Naive B cell (primary cell): ENCODE measurements at regions not wholly inside any gene's neighbourhood (a gene's known extent, or its start where the extent isn't known, plus 50 kb on each side); places are given as distances from the start of the nearest gene placed in this dataset.

Source experiments
- ATAC-seq, 2 donors: fragments of 150-1000 bp; cut with Tn5 transposase; 2 replicates each; pipeline ENCODE4 v1.10.0; 2021; ENCODE audit warnings: low read depth in 2 of 2, mild to moderate bottlenecking in 2 of 2, moderate library complexity in 2 of 2
- DNase-seq: peaks from one replicate; pipeline ENCODE4 v3.0.0; 2022
- H3K27ac Mint-ChIP-seq, 6 donors: one replicate each; pipeline ENCODE4 v1.8.0; 2020 to 2022; ENCODE audit warnings: mild to moderate bottlenecking in 6 of 6, mixed read lengths in 6 of 6, moderate library complexity in 5 of 6, inconsistent platforms in 2 of 6
- H3K27me3 Mint-ChIP-seq, 3 donors: one replicate each; pipeline ENCODE4 v1.8.0; 2021 to 2022; ENCODE audit warnings: mixed read lengths in 3 of 3, mild to moderate bottlenecking in 1 of 3
- H3K36me3 Mint-ChIP-seq, 2 donors: one replicate each; pipeline ENCODE4 v1.8.0; 2020 to 2022; ENCODE audit warnings: mixed read lengths in 2 of 2, inconsistent platforms in 1 of 2, mild to moderate bottlenecking in 1 of 2
- H3K4me1 Mint-ChIP-seq, 3 donors: one replicate each; pipeline ENCODE4 v1.8.0; 2020 to 2022; ENCODE audit warnings: mixed read lengths in 3 of 3, inconsistent platforms in 1 of 3, mild to moderate bottlenecking in 1 of 3, moderate library complexity in 1 of 3
- H3K4me3 Mint-ChIP-seq, 8 donors: one replicate each; pipeline ENCODE4 v1.8.0; 2020 to 2022; ENCODE audit warnings: mild to moderate bottlenecking in 8 of 8, mixed read lengths in 8 of 8, moderate library complexity in 8 of 8, inconsistent platforms in 2 of 8
- H3K9me3 Mint-ChIP-seq, 7 donors: one replicate each; pipeline ENCODE4 v1.8.0; 2020 to 2022; ENCODE audit warnings: mixed read lengths in 7 of 7, mild to moderate bottlenecking in 5 of 7, inconsistent platforms in 2 of 7, moderate library complexity in 1 of 7

DNA sequence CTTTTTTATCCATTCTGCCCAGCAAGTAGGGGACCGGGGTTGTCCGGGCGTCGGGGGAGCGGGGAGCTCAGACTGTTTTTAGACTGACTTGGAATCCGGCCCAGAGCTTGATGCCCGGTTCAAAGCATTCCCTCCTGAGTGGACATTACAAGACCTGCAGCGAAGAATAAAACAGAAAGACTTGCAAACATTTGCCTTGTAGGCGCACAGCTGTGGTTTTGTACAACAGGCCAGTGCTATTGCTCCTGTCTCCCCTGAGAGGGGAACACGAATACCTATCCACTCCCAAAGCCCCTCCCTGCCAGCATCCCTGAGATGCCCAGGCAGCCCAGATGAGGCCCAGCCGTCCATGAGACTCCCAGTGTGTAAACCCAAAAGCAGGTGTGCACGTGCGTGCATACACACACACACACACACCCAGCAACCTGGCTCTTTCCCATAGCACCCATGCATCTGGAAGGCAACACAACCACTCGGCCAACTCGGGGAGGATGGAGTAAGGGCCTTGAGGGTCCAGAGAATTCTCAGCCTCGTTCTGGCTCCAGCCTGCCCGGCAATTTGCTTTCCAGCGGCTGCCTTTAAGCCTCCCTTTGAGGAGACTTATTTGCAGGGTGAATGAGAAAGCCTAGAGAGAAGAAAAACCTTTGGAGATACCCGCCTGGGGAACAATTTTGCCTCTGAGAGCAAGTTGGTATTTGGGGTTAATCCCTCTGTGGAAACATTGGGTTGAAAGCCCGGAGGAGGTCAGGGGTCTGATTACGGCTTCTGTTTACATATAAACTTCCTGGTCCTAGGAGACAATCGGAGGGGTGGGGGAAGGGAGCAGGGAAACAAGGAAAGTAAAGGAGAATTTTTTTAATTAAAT lies 161.0 kb upstream of the HES1 start:
- no peaks in the 10 kb centered on the region for H3K9me3 Mint-ChIP-seq
- ATAC-seq (no peak), DNase-seq (no peak)
- peaks cover 24 to 28% (median 28%) of the 10 kb centered on the region in 3 donors for H3K4me1 Mint-ChIP-seq
- no peak overlapping the region for H3K4me3 Mint-ChIP-seq
- peaks cover 18 to 51% (median 40%) of the 10 kb centered on the region in 3 donors for H3K27me3 Mint-ChIP-seq
- no peaks in the 10 kb centered on the region for H3K36me3 Mint-ChIP-seq
- peak overlapping the region in 3 of 6 donors; percentile 17 to 83 (median 61) for H3K27ac Mint-ChIP-seq

DNA sequence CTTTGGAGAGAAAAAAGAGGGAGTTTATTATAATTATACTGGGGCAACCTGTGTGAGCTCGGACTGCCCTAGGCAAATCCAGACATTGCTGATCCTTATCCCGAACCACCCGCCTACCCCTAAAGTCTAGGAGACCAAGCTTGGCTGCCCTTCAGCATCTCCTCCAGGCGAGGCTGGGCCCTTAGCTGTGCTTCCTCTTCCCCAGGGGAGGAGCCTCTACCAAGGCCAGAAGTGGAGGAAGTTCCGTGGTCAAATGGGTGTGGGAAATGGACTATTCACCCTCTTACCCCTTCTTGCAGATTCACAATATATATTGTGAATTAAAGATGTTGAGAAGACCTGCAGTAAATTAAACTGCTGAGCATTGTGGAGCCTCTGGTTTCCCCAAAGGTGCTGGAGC lies 158.3 kb upstream of the HES1 start:
- Mint-ChIP-seq H3K27ac (no peak overlapping the region), H3K4me1 (peaks cover under 1 to 8% (median under 1%) of the 10 kb centered on the region in 3 donors), H3K36me3 (no peaks in the 10 kb centered on the region), H3K27me3 (peaks cover 19 to 70% (median 49%) of the 10 kb centered on the region in 3 donors), H3K4me3 (no peak overlapping the region), H3K9me3 (no peaks in the 10 kb centered on the region)
- ATAC-seq (no peak), DNase-seq (no peak)

DNA sequence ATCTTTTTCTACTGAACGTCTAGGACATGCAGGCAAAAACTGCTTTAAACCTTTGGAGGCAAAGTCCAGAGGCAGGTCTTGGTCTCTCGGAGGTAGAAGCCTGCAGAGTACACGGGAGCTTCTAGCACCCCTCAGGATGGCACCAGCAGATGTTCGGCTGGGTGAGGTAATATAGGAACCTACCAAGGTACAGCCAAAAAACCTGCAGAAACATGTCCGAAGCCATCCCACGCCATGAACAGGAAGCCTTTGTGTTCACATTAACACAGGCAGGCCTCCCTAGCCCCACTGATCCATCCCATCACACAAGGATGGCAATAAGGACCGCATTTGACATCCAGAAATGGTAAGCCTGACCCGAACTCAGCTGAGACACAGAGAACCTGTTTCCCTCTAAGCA lies 157.9 kb upstream of the HES1 start:
- DNase-seq (no peak), ATAC-seq (no peak)
- Mint-ChIP-seq H3K9me3 (no peaks in the 10 kb centered on the region), H3K4me1 (peaks cover 0 to 6% (median 0%) of the 10 kb centered on the region in 3 donors), H3K36me3 (no peaks in the 10 kb centered on the region), H3K4me3 (no peak overlapping the region), H3K27me3 (peaks cover 19 to 69% (median 49%) of the 10 kb centered on the region in 3 donors), H3K27ac (no peak overlapping the region)

DNA sequence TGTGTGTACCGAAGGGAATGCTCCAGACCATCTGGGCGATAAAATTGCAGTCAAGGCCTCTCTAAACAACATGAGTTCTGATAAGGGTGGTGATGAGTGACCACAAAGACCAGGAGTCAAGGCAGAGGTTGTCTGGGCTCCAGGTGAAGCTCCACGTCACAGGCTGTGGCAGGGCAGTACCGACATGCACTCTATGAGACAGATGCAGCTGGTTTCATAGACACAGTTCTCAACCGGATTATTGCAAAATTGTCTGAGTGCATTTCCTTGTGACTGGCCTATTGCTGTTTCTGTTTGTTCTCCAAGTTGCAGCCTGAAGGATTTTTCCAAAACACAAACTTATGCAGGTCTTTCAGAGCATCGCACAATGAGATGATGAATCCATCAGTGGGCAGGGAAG lies 157.5 kb upstream of the HES1 start:
- Mint-ChIP-seq H3K27ac (no peak overlapping the region), H3K4me3 (no peak overlapping the region), H3K9me3 (no peaks in the 10 kb centered on the region), H3K36me3 (no peaks in the 10 kb centered on the region), H3K27me3 (peaks cover 19 to 64% (median 44%) of the 10 kb centered on the region in 3 donors), H3K4me1 (peaks cover 0 to 2% (median 0%) of the 10 kb centered on the region in 3 donors)
- DNase-seq (no peak), ATAC-seq (no peak)

DNA sequence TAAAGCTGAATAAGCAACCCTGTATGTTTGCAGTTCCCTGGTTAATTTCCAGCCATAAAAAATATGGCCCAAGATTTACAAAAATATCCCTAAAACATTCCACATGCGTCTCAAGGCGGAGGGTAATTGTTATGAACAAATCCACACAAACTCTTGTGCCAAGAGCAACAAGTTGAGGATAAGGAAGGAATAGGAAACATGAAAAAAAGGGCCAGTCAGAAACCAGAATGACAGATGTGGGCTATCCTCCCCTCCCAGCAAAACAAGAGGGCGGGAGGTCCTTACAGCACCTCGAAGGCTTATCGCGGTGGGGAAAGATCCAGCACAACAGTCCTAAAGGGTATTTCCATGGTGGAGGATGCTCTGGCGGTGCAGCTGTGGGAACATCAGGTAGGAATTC lies 155.6 kb upstream of the HES1 start:
- no peaks in the 10 kb centered on the region for H3K36me3 Mint-ChIP-seq
- no peak overlapping the region for H3K27ac Mint-ChIP-seq
- peaks cover 13 to 46% (median 26%) of the 10 kb centered on the region in 3 donors for H3K27me3 Mint-ChIP-seq
- ATAC-seq, result no peak
- H3K9me3 Mint-ChIP-seq, result no peaks in the 10 kb centered on the region
- no peak overlapping the region for H3K4me3 Mint-ChIP-seq
- no peak for DNase-seq
- no peaks in the 10 kb centered on the region for H3K4me1 Mint-ChIP-seq

DNA sequence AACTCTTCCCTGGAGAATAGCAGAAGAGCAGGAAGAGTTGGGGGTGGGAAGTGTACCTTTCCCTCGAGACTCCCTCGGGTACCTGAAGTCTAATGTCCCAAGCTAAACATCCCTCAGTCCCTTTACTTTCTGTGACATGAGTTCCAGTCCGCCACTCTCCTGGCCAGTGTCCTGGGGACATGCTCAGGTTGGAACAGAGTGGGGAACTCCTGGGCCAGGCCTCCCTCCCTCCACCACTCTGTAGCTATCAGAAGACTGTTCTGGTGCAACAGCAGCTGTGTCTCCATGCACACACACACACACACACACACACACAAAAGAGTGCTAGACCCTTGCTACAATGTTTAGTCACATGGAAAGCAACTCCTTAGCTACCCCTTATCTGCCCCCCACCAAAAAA lies 155.0 kb upstream of the HES1 start:
- H3K9me3 Mint-ChIP-seq, result peaks cover 0 to 2% (median 0%) of the 10 kb centered on the region in 7 donors
- no peak for ATAC-seq
- H3K4me3 Mint-ChIP-seq, result no peak overlapping the region
- H3K36me3 Mint-ChIP-seq, result no peaks in the 10 kb centered on the region
- H3K4me1 Mint-ChIP-seq, result no peaks in the 10 kb centered on the region
- peaks cover 9 to 45% (median 26%) of the 10 kb centered on the region in 3 donors for H3K27me3 Mint-ChIP-seq
- no peak overlapping the region for H3K27ac Mint-ChIP-seq
- DNase-seq, result no peak

DNA sequence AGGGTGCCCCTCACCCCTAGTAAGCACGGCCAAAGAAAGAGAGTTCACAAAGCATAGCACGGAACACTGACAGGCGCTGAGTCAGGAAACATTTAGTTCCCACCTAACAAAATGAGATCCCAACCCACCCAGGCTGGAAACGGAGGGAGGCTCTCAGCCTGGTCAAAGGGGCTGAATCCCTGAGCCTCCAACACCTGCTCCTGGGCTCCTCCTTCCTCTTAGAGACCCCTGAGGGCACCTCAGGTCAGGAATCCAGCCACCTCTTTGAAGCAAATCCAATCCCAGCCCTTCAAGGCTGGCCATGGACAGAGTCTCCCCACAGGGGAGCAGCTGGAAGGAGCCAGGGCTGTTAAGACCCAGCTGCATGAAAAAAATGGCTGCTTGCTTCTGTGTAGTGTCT lies 154.4 kb upstream of the HES1 start:
- peaks cover 13 to 51% (median 32%) of the 10 kb centered on the region in 3 donors for H3K27me3 Mint-ChIP-seq
- no peaks in the 10 kb centered on the region for H3K36me3 Mint-ChIP-seq
- peaks cover 0 to 3% (median 0%) of the 10 kb centered on the region in 7 donors for H3K9me3 Mint-ChIP-seq
- ATAC-seq (no peak), DNase-seq (no peak)
- H3K27ac Mint-ChIP-seq, result peak overlapping the region in 1 of 6 donors; percentile 43
- H3K4me3 Mint-ChIP-seq, result peak overlapping the region in 1 of 8 donors; percentile 56
- peaks cover 0 to 3% (median 0%) of the 10 kb centered on the region in 3 donors for H3K4me1 Mint-ChIP-seq

DNA sequence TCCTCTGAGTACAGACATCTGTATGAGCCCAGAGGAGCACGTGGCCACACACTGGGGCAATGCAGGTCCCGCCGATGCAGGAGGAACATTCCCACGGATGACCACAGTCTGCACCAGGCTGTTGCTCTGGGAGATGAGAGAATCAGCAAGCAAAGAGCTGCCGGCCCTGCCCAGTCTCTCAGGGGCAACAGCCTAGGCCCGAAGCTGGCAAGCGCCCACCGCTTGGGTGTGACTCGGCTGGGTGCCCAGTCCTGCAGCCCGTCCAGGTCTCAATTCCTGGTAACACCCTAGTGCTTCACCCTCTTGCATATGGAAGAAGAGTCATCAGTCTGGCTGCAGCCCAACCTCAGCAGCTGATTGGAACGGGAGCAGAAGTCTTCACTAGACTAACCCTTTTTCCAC lies 153.7 kb upstream of the HES1 start:
- Mint-ChIP-seq H3K36me3 (no peaks in the 10 kb centered on the region), H3K4me1 (peaks cover 0 to 3% (median 0%) of the 10 kb centered on the region in 3 donors), H3K4me3 (no peak overlapping the region), H3K27me3 (peaks cover 13 to 50% (median 34%) of the 10 kb centered on the region in 3 donors), H3K27ac (no peak overlapping the region), H3K9me3 (peaks cover 0 to 3% (median 0%) of the 10 kb centered on the region in 7 donors)
- DNase-seq (no peak), ATAC-seq (no peak)

DNA sequence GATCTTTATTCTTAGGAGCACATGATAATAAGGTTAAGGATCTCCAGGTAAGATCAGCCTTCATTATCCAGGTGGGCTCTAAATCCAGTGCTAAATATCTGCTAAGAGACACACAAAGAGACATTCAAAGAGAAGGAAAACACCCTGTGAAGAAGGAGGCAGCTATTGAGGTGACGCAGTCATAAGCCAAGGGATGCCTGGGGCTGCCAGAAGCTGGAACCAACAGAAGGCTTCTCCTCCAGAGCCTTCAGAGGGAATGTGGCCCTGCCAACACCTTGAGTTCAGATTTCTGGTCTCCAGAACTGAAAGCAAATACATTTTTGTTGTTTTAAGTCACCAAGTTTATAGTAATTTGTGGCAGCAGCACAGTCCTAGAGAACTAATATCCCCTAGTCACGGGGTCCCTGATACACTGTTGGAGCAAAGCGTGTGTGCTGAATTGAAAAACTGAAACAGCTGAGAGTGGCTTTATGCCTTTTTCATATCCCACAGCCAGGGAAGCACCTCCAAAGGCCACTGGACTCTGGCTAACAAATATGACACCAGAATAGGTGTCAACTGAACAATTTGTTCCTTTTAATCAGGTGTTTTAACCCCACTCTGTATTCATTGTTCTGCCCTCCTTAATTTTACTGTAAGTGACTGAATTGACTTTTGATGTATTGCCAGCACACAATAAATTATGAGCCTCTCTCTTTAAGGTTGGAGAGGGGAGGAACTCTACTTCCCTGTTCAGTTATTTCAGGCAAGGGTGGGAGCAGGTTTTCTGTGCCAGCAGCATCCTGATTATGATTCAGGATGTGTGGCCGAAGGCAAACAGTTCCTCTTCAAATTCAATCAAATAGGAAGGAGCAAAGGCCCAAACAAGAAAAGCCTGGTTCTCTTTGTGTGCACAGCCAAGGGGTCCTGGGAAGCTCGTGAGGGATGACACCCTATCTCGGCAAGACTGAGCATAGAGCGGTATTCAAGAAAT lies 151.8 kb upstream of the HES1 start:
- Mint-ChIP-seq H3K4me1 (peaks cover 0 to 3% (median 0%) of the 10 kb centered on the region in 3 donors), H3K4me3 (no peak overlapping the region), H3K36me3 (no peaks in the 10 kb centered on the region), H3K27ac (peak overlapping the region in 1 of 6 donors; percentile 79), H3K27me3 (peaks cover 22 to 49% (median 28%) of the 10 kb centered on the region in 3 donors), H3K9me3 (peaks cover 0 to 3% (median 0%) of the 10 kb centered on the region in 7 donors)
- ATAC-seq (no peak), DNase-seq (no peak)

DNA sequence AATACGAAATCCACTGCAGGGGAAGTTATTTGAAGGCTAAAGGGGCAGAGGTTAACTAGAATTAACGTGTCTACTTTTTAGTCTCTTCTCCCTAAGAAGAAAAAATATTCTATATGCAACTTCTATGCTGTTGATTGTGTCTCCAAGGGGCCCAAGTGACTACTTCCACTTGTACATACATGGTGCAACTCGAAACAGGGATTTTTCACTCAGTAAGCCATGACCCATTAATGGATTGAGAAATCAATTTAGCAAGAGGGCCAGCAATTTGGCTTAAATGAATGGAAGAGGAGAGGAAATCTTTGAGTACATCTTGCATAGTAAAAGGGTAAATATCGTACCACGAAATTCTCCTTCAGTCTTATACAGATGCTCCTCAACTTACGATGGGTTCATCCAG lies 151.1 kb upstream of the HES1 start:
- no peaks in the 10 kb centered on the region for H3K36me3 Mint-ChIP-seq
- no peak overlapping the region for H3K4me3 Mint-ChIP-seq
- peaks cover 0 to 3% (median 0%) of the 10 kb centered on the region in 3 donors for H3K4me1 Mint-ChIP-seq
- no peak overlapping the region for H3K27ac Mint-ChIP-seq
- ATAC-seq (no peak), DNase-seq (no peak)
- peaks cover 0 to 6% (median 2%) of the 10 kb centered on the region in 7 donors for H3K9me3 Mint-ChIP-seq
- H3K27me3 Mint-ChIP-seq, result peaks cover 20 to 49% (median 22%) of the 10 kb centered on the region in 3 donors

DNA sequence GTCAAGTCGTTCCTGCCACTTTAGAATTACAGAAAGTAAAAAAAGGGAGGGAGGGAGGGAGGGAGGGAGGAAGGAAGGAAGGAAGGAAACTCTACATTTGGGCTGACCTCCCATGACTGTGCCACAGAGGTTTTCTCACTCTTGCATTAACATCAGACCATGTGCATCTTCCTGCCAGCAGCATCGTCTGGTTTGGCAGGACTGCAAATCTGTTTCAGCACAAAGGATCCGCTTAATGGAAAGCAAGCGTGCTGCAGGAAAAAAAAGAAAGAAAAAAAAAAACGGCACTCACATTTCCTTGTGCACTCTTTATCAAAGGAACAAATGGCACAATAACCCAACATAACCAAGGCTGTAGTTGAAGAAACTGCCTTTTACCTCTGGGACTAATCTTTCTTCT lies 148.8 kb upstream of the HES1 start:
- Mint-ChIP-seq H3K4me1 (peaks cover 0 to 3% (median 0%) of the 10 kb centered on the region in 3 donors), H3K4me3 (no peak overlapping the region), H3K36me3 (no peaks in the 10 kb centered on the region), H3K9me3 (peaks cover 0 to 10% (median 5%) of the 10 kb centered on the region in 7 donors), H3K27ac (no peak overlapping the region), H3K27me3 (peaks cover 13 to 31% (median 22%) of the 10 kb centered on the region in 3 donors)
- no peak for ATAC-seq
- no peak for DNase-seq

DNA sequence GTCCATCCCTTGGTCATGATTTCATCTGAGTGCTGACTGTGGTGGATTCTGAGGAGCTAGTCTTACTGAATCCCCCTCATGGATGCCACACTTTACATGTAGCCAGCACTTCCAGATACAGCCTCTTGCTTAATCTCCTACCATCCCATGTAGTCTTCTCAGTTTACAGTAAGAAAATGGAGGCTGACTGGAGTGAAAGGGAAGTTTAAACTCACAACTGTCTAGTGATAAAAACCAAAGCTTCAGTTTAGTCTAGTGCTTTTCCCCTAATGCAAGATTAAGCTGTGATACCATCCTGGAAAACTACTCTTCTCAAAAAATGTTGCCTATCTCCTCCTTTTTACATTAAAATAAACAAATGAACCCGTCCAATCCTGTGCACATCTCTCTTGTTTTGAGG lies 146.8 kb upstream of the HES1 start:
- Mint-ChIP-seq H3K4me1 (peaks cover 0 to 3% (median 0%) of the 10 kb centered on the region in 3 donors), H3K4me3 (no peak overlapping the region), H3K27me3 (peaks cover 28 to 46% (median 33%) of the 10 kb centered on the region in 3 donors), H3K9me3 (peaks cover 0 to 10% (median 5%) of the 10 kb centered on the region in 7 donors), H3K27ac (peak overlapping the region in 1 of 6 donors; percentile 73), H3K36me3 (no peaks in the 10 kb centered on the region)
- DNase-seq (no peak), ATAC-seq (no peak)
